ENCODE measurements at regions not wholly inside any gene's neighbourhood (a gene's known extent, or its start where the extent isn't known, plus 50 kb on each side); places are given as distances from the start of the nearest gene placed in this dataset.

DNA sequence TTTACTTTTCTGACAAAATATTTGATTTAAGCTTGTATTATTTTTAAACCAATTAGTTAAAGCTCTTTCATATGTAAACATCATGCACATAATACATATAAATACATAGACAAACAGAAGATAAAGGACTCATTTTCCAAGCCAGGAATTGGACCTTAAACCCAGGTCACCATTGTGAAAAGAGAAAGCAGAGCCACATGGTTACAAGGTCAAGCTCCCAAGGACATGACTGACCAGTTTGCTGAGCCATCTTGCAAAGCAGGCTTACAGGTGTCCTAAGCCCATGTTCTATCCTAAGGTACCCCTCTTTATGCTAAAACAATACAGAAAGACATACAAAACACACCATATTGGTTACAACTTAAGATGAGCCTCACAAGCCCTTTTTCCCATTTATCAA lies 50.5 kb upstream of the DNAJC19 start:
- no peaks in the 10 kb centered on the region for H3K36me3 ChIP-seq (ENCODE audit: control insufficient read depth, insufficient read depth, low read length)
- TF ChIP-seq, protein P1, sequence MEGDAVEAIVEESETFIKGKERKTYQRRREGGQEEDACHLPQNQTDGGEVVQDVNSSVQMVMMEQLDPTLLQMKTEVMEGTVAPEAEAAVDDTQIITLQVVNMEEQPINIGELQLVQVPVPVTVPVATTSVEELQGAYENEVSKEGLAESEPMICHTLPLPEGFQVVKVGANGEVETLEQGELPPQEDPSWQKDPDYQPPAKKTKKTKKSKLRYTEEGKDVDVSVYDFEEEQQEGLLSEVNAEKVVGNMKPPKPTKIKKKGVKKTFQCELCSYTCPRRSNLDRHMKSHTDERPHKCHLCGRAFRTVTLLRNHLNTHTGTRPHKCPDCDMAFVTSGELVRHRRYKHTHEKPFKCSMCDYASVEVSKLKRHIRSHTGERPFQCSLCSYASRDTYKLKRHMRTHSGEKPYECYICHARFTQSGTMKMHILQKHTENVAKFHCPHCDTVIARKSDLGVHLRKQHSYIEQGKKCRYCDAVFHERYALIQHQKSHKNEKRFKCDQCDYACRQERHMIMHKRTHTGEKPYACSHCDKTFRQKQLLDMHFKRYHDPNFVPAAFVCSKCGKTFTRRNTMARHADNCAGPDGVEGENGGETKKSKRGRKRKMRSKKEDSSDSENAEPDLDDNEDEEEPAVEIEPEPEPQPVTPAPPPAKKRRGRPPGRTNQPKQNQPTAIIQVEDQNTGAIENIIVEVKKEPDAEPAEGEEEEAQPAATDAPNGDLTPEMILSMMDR (IDR thresholded peaks at IDR 0.05; ENCODE audit: insufficient read depth, low read length, poor library complexity, severe bottlenecking): no peak
- no peaks in the 10 kb centered on the region for H3K27me3 ChIP-seq (ENCODE audit: control insufficient read depth, insufficient read depth, low read length)
- DNase-seq (ENCODE audit: low read depth): no peak
- no peak overlapping the region for H3K4me3 ChIP-seq (ENCODE audit: low read depth, low read length)

All from kidney epithelial cell (primary cell).